HG03354 (cell line): ENCODE measurements at regions not wholly inside any gene's neighbourhood (a gene's known extent, or its start where the extent isn't known, plus 50 kb on each side); places are given as distances from the start of the nearest gene placed in this dataset.

ENCODE experiments used
- ATAC-seq: cut with Tn5 transposase; IDR thresholded peaks from one replicate; pipeline ENCODE4 v1.9.1; 2021; ENCODE audit warnings: mild to moderate bottlenecking; ENCODE audit not compliant: unreplicated experiment, poor library complexity, severe bottlenecking

DNA sequence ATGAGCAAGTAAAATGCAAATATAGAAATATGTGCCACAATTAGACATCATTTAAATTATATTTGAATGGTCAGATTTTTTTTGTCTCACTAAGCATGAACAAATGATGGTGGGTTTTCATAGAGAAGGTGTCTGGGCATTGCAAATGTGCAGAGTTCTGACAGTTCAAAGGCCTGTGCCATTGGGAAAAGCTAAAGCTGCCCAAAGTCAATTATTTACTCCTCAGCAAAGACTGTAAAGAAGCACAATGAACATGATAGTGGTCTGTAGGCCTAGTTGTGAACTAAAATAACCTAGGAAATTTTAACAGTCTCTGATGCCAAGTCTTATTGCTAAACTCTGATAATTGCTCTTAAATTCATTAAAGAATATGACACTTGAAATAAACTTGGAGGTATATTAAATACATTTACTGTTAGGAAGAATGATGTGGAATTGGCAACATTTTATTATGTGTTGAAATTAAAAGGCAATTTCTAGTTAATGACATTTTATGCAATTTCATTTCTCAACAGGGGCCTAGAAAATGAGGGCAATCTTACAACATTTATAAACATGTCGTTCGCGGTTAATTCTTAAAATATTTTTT is 874.3 kb upstream of the ADAMTS5 start:
- ATAC-seq, result no peak

GRCh38 chr21:27840262-27840661 is 873.4 kb upstream of the ADAMTS5 start:
- ATAC-seq, result no peak

- ATAC-seq, result no peak
Observed at GRCh38 chr21:27839512-27840115, 872.7 kb upstream of the ADAMTS5 start.

GRCh38 chr21:27838573-27838972 is 871.7 kb upstream of the ADAMTS5 start:
- ATAC-seq, result no peak

- ATAC-seq, result no peak
Observed at GRCh38 chr21:27837936-27838335, 871.0 kb upstream of the ADAMTS5 start.

DNA sequence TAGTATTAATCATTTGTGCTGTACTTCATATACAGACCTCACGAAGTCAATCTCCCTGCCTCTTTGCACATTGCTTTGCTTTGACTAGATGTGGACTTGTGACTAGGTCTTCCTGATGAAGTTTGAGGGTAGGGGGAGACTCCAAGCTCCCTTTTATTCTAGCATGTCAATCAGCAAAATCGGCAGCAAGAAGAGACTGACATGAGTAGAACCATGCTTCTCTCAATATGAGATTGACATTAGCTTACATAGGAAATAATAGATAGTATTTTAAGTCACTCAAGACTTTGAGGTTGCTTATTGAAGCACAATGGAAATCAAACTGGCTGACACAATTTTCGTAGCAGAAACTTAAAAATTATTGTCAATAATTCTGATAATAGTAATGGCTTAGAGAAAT is 866.4 kb upstream of the ADAMTS5 start:
- no peak for ATAC-seq

GRCh38 chr21:27831816-27832569 is 865.1 kb upstream of the ADAMTS5 start:
- ATAC-seq, result no peak

DNA sequence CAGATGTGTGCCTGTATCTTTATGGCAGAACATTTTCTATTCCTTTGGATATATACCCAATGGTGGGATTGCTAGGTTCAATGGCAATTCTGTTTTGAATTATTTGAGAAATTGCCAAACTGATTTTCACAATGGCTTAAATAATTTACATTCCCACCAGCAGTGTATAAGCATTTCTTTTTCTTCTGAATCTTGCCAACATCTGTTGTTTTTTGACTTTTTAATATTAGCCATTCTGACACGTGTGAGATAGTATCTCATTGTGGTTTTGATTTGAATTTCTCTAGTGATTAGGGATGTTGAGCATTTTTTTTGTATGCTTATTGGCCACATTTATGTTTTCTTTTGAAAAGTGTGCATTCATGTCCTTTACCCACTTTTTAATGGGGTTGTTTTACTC is 864.3 kb upstream of the ADAMTS5 start:
- no peak for ATAC-seq

DNA sequence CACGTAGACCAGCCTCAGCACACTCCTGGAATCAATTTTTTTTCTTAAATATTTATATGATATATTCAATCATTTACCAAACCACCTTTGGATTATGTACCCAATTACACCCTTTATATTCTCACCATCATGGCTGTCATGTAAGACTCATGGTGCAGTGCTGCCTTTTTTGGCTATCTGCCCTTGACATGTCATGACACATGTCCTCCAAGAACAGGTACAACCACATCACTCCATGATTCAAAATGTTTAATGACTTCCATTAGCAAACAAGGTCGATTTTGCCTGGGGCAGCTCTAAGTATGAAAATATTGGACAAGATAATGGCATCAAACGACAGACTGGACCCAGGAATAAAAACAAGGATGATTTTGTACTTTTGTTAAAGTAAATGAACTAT is 861.1 kb upstream of the ADAMTS5 start:
- ATAC-seq, result no peak

GRCh38 chr21:27825035-27825434 is 858.1 kb upstream of the ADAMTS5 start:
- ATAC-seq, result no peak

DNA sequence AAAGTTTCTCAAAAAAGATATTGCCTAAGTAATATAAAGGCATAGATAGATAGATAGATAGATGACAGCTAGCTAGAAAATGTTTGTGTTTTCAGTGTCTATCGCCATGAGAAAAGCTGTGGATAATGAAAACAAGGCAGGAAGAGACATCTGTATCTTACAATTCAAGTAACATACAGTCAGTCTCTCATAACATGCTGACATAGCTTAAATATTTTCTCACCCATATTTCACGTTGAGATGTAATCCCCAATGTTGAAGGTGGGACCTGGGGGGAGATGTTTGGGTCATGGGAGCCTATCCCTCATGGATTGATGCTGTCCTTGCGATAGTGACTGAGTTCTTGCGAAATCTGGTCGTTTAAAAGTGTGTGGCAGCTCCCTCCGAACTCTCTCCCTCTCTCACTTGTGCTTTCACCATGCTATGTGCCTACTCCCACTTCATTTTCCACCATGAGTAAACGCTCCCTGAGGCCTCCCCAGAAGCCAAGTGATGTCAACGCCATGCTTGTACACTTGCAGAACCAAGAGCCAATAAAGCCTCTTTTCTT is 856.8 kb upstream of the ADAMTS5 start:
- ATAC-seq, result no peak

DNA sequence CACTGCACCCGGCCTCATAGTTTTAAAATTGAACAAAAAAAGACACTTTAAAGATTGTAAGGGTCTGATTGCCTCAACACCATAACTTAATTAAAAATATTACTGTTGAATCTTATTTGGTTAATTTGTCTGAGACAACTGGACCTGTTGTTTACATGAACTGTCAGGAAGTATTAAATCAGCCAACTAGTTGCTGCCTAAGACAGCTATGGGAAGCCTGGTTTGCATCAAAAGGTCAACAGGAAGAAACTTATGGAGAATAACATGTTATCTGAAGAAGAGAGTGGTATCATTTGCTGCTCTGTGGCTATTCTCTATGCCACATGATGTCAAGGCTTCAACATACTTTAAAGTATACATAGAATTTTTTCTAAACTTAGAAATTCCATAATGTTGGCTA is 853.5 kb upstream of the ADAMTS5 start:
- ATAC-seq, result no peak

- no peak for ATAC-seq
Observed at GRCh38 chr21:27819299-27819698, 852.4 kb upstream of the ADAMTS5 start.

DNA sequence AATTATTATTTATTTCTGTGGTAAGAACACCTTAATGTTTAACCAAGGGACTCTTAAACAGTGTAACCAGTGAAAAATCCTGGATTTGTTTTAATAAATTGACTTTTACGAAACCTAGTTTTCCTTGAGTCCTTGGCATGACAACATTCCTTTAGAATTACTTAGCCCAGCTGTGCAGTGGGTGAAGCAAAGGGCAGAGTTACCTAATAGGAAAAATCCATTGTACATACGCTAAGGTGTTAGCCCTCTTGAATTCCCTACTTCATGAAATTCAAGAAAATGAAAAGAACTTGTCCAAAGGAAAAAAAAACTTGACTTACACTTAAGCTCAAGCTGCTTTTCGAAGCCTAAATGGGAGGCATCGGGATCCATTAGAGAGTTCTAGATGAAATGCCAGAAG is 852.0 kb upstream of the ADAMTS5 start:
- ATAC-seq, result no peak

- ATAC-seq, result no peak
Observed at GRCh38 chr21:27817902-27818623, 851.2 kb upstream of the ADAMTS5 start.

GRCh38 chr21:27817074-27817473 is 850.2 kb upstream of the ADAMTS5 start:
- no peak for ATAC-seq

DNA sequence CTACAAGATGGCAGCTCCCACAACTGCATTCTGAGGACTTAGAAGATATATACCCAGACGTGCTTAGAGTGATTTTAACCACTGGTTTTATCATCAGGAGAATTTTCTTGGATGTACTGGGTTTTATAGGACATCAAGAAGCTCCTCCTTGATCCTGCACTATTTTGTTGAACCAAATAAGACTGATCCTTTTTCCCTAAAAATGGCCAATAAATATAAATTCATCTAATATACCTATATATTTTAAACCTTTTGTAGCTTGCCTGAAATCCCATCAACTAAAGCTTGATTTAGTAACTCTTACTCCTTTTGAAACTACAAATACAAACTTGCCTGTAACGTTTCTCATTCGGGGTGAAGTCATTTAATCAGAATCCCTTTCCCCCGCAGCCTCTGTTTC is 849.4 kb upstream of the ADAMTS5 start:
- no peak for ATAC-seq

DNA sequence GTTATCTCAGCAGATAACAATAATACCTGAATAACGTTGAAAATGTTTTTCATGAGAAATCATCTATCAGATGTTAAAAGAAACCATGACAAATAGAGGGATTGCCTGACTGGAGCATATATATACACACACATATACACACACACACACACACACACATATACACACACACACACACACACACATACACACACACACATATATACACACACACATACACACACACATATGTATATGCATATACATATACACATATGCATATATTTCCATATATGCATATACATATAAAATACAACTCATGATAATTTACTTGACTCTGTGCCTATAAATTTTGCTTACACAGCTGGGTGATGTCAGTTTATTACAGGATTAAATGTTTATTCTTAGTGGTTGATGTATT is 847.3 kb upstream of the ADAMTS5 start:
- no peak for ATAC-seq

DNA sequence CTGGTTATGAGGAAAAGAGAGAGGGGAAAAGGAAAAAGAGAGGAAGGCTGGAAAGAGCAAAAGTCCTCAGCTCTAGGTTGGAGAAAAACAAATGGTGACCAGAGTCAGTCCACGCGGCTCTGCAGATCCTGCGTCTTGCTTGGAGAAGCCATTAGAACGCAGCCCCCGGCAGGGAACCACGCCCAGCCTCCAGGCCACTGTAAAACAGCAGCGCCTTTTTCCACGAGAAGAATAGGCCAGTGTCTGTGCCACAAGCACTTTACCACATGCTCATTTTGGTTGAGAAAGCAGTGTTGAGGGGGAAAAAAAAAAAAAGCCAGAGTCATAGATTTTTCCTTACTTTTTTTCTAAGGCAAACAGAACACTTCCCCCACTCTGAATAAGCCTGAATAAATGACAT is 846.9 kb upstream of the ADAMTS5 start:
- no peak for ATAC-seq

DNA sequence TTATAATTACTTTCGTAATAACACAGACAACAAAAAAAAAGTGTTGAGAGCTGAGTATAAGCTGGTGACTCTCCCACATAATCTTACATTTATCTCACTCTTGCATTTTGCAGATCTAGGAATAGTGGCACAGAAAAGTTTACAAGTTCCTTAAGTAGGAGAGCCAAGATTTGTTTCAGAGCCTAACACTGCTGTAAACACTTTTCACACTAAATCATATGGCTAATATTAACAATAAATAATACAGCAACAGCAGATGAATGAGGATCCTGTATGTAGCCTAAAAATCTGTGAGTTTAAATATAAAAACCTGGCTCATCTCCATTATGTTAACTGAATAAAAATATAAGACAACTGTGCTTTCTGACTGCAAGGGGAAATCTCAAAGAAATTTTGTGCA is 846.5 kb upstream of the ADAMTS5 start:
- ATAC-seq, result no peak
